GM19023 (cell line): ENCODE measurements at regions not wholly inside any gene's neighbourhood (a gene's known extent, or its start where the extent isn't known, plus 50 kb on each side); places are given as distances from the start of the nearest gene placed in this dataset.
"Not testable (repeated sequence)": the region's sequence is repeated elsewhere in the genome, so short reads cannot be mapped to it uniquely, and the experiment has no call there.

Source experiments
- ATAC-seq: cut with Tn5 transposase; IDR thresholded peaks from one replicate; pipeline ENCODE4 v1.9.1; 2021; ENCODE audit warnings: mild to moderate bottlenecking, moderate library complexity; ENCODE audit not compliant: unreplicated experiment

- ATAC-seq, result no peak
Observed at GRCh38 chr2:149885468-149885867, 297.9 kb upstream of the MMADHC start.

DNA sequence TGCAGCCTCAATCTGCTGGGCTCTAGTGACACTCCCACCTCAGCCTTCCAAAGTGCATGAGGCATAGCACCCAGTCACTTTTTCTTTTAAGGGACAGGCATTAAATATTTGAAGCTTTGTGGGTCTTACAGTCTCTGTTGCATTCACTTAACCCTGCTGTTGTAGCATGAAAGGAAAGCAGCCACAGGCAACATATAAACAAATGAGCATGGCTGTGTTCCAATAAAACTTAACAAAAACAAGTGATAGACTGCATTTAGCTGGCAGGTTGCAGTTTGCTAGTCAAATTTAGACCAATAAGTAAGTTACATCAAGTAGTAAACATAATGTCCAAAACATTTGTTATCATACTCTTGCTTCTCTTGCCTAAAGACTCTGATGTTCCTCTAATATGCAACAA, 297.3 kb upstream of the MMADHC start:
- no peak for ATAC-seq

DNA sequence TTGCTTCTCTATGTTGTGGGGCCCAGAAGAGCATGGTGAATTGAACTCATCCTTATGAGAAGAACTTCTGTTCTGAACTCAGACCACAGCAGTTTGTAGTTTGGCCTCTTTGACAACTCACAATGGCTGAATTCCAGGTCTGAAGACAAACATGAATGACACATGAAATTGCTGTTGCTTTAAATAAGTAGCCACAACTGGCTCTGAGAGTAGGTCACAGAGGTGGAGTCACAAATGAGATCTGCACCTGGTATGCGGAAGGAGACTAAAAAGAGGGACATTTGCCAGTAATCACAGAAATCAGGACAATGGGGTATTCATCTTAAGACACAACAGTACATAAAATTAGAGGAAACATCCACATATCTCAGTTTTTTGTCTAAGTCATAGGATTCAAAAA, 290.3 kb upstream of the MMADHC start:
- ATAC-seq, result no peak

DNA sequence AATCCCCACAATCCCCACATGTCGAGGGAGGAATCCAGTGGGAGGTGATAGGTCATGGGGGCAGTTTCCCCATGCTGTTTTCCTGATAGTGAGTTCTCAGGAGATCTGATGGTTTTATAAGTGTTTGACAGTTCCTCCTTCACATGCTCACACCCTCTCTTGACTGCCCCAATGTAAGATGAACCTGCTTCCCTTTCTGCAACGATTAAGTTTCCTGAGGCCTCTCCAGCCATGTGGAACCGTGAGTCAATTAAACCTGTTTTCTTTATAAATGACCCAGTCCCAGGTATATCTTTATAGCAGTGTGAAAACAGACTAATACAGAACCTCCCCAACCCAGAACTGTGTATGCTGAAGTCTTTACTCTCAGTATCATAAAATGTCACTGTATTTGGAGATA, 289.5 kb upstream of the MMADHC start:
- ATAC-seq, result no peak

DNA sequence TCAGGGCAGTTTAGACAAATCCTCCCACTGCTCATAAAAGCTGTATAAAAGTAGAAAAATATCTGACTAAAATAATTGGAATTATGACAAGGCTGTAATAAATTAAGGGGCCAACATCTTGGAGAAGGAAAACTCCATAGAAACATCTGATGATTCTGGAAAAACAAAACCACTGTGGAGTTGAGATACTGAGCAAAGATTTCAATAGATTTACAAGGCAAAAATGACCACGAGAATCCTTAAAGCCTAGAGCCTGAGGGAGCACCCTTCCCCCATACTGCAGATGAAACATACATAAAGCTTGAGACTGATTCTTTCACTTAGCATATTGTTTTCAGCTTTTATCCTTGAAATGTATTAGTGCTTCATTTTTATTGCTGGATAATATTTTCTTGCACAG, 286.4 kb upstream of the MMADHC start:
- no peak for ATAC-seq

DNA sequence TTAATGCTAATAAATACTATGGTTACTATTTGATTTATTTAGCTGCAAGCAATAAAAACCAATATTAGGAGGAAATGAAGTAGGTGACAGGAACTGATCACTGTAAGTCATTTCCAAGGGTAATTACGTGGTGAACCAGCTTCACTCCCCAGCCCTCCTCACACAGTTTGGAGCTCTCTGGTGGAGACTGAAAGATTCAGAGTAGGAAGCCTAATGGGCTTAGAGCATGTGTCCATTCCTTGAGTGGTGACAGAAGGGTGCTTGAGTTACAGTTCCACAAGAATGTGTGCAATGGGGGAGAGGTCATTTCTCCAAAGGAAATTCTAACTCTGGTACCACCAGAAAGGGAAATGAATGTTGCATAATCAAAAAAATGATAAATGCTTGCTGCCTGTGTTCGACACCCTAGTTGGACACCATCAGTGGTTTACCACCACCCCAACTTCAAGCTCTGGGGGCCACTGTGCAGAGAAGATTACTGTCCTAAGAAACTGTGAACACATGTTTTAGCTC, 285.1 kb upstream of the MMADHC start:
- ATAC-seq, result no peak

- ATAC-seq, result no peak
Observed at GRCh38 chr2:149872041-149872440, 284.5 kb upstream of the MMADHC start.

- no peak for ATAC-seq
Observed at GRCh38 chr2:149871091-149871885, 283.7 kb upstream of the MMADHC start.

- no peak for ATAC-seq
Observed at GRCh38 chr2:149863227-149863626, 275.7 kb upstream of the MMADHC start.

GRCh38 chr2:149861034-149861433, 273.5 kb upstream of the MMADHC start:
- ATAC-seq, result no peak

DNA sequence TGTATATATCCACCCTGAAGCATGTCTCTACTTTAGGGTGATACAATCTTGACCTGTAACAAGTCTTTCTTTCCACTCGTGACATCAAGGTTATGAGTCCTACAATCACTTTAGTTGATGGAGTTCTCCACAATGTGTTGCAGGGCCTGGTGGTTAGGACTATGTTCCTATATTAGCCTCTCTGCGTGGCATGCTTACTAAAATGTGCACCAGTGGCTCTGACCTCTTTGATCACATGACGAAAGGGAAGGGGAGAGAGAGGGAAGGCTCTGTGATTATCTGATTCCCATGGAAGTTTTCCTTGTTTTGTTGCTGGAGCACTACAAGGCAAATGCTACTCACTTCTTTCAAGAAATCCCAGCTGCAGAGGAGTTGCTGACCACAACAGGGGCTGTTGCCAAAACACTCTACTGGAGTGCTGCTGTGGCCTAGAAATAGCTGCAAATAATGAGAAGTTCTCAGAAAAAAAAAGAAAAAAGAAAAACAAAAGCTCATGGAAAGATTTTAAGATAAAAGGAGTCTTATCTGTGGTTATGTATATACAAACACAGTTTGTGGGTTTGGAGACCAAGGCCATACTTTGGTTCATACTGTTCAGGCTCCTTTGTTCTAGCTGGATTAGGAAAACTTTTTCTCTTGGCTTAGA, 272.8 kb upstream of the MMADHC start:
- ATAC-seq, result no peak

GRCh38 chr2:149858901-149859634, 271.5 kb upstream of the MMADHC start:
- ATAC-seq, result no peak

DNA sequence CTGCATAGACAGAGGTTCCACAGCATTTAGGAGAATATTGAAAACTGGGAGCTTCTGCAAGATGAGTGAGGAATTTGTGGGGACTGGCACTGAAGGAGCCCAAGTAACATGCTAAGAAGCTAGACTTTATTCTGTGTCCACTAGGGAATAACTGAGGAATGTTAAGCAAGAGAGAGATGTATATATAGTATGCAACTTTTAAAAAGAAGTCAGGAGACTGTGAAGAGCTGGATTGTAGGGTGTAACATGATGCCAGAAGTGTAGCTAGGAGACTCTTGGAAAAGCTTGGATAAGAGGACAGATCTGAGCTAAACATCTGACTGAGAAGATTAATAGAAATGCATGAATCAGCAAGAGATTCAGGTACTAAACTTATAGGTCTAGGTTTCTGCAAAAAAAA, 270.6 kb upstream of the MMADHC start:
- ATAC-seq, result no peak

- ATAC-seq, result no peak
Observed at GRCh38 chr2:149857344-149857743, 269.8 kb upstream of the MMADHC start.

GRCh38 chr2:149855859-149856258, 268.3 kb upstream of the MMADHC start:
- not testable (repeated sequence) for ATAC-seq

GRCh38 chr2:149849591-149849990, 262.0 kb upstream of the MMADHC start:
- no peak for ATAC-seq

- no peak for ATAC-seq
Observed at GRCh38 chr2:149849136-149849535, 261.6 kb upstream of the MMADHC start.

DNA sequence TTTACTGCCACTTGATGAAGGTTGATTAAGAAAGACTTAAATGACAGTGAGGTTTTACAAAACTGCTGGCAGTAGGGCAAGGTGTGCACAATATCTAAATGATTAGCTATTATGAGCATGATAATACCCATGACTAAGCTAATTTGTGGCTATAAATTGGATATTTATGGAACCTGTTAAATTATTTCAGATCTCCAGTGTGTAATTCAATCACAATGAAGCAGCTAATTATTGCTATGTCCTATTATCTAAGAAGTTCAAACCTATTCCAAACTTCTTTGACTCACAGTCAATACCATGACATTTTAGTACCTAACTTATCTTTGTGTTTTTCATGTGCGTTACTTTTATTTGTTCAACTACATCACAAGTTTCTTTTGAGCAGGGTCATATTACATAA, 253.8 kb upstream of the MMADHC start:
- ATAC-seq, result no peak

DNA sequence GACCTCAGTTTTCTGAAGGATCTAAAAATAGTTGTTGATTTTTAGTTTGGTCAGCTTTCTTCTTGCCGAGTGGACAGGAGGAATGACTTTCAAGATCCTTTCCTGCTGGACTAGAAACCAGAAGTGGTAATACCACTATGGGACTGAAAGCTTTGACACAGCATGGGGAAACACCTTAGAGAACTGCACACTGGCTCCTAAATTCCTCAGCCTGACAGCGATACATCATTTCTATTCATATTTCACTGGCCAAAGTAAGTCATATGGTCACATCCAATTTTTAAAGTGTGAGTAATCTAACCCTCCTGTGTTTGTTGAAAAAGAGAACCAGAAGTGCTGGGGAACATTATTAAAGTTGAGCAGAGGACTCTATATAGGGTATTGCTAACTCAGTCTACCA, 244.7 kb upstream of the MMADHC start:
- no peak for ATAC-seq

- no peak for ATAC-seq
Observed at GRCh38 chr2:149828520-149829210, 241.1 kb upstream of the MMADHC start.

DNA sequence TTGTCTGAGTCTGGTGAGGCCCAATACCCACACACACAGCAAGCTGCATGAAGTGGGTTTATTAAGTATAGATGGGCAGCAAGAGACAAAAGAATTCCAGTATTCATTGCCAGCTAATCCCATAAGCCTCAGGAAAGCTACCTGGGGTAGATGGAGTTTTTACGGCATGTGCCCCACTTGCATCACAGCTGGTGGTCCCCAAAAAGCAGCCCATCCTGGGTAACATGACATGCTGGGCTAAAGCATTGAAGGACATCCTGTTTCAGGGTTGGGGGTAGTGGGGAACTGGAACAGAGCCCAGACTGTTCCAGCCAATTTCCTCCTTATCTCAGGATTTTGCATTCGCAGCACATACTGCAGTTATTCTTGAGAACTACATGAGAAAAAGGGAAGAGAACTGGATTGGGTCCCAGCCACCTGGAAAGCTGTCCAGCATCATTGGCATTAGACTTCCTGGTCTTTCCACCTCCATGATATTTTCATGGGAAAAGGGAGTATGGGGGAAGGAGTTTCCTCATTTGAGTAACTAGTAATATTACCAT, 240.1 kb upstream of the MMADHC start:
- ATAC-seq, result no peak
